ENCODE measurements at regions not wholly inside any gene's neighbourhood (a gene's known extent, or its start where the extent isn't known, plus 50 kb on each side); places are given as distances from the start of the nearest gene placed in this dataset.
A peak's percentile ranks its signal among the peaks of the same experiment; 100 is the strongest.

- DNase-seq (ENCODE audit: low read depth), result peak; percentile 3
- no peak for TF ChIP-seq CTCF (IDR thresholded peaks at IDR 0.05; ENCODE audit: insufficient read depth, low read depth, low read length)
- H3K4me3 ChIP-seq (ENCODE audit: low read depth, low read length), result no peak overlapping the region
Observed at GRCh38 chr17:36824678-36825101, 112.6 kb upstream of the LHX1 start.

GRCh38 chr17:36825113-36825512 lies 112.2 kb upstream of the LHX1 start:
- no peak for TF ChIP-seq CTCF (IDR thresholded peaks at IDR 0.05; ENCODE audit: insufficient read depth, low read depth, low read length)
- DNase-seq (ENCODE audit: low read depth), result no peak
- no peak overlapping the region for H3K4me3 ChIP-seq (ENCODE audit: low read depth, low read length)

GRCh38 chr17:36825521-36825920 lies 111.8 kb upstream of the LHX1 start:
- no peak for TF ChIP-seq CTCF (IDR thresholded peaks at IDR 0.05; ENCODE audit: insufficient read depth, low read depth, low read length)
- H3K4me3 ChIP-seq (ENCODE audit: low read depth, low read length), result no peak overlapping the region
- no peak for DNase-seq (ENCODE audit: low read depth)

GRCh38 chr17:36825951-36826350 lies 111.3 kb upstream of the LHX1 start:
- TF ChIP-seq CTCF (IDR thresholded peaks at IDR 0.05; ENCODE audit: insufficient read depth, low read depth, low read length), result no peak
- no peak for DNase-seq (ENCODE audit: low read depth)

GRCh38 chr17:36827081-36827480 lies 110.2 kb upstream of the LHX1 start:
- H3K4me3 ChIP-seq (ENCODE audit: low read depth, low read length), result no peak overlapping the region
- no peak for TF ChIP-seq CTCF (IDR thresholded peaks at IDR 0.05; ENCODE audit: insufficient read depth, low read depth, low read length)
- no peak for DNase-seq (ENCODE audit: low read depth)

More at GRCh38 chr17:36825951-36826350, 111.3 kb upstream of the LHX1 start:
- no peak overlapping the region for H3K4me3 ChIP-seq (ENCODE audit: low read depth, low read length)

- TF ChIP-seq CTCF (IDR thresholded peaks at IDR 0.05; ENCODE audit: insufficient read depth, low read depth, low read length), result no peak
- DNase-seq (ENCODE audit: low read depth), result no peak
- no peak overlapping the region for H3K4me3 ChIP-seq (ENCODE audit: low read depth, low read length)
Observed at GRCh38 chr17:36829676-36830075, 107.6 kb upstream of the LHX1 start.

GRCh38 chr17:36833279-36833678 lies 104.0 kb upstream of the LHX1 start:
- H3K4me3 ChIP-seq (ENCODE audit: low read depth, low read length), result no peak overlapping the region
- TF ChIP-seq CTCF (IDR thresholded peaks at IDR 0.05; ENCODE audit: insufficient read depth, low read depth, low read length), result no peak
- no peak for DNase-seq (ENCODE audit: low read depth)
